ENCODE measurements at regions not wholly inside any gene's neighbourhood (a gene's known extent, or its start where the extent isn't known, plus 50 kb on each side); places are given as distances from the start of the nearest gene placed in this dataset.

DNA sequence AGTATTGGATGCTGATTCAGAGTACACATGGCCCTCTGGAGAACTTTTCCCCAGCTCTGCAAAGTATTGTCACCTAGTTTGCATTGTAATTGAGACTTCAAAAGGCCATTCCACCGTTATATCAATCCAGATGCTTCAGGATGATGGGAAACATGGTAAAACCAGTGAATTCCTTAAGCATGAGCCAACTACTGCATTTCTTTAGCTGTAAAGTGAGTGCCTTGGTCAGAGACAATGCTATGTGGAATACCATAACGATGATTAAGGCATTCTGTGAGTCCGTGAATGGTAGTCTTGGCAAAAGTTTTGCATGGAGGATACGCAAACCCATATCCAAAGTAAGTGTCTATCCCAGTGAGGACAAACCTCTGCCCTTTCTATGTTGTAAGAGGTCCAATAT lies 355.2 kb downstream of the DCAF12L2 start:
- TF ChIP-seq, protein P1, sequence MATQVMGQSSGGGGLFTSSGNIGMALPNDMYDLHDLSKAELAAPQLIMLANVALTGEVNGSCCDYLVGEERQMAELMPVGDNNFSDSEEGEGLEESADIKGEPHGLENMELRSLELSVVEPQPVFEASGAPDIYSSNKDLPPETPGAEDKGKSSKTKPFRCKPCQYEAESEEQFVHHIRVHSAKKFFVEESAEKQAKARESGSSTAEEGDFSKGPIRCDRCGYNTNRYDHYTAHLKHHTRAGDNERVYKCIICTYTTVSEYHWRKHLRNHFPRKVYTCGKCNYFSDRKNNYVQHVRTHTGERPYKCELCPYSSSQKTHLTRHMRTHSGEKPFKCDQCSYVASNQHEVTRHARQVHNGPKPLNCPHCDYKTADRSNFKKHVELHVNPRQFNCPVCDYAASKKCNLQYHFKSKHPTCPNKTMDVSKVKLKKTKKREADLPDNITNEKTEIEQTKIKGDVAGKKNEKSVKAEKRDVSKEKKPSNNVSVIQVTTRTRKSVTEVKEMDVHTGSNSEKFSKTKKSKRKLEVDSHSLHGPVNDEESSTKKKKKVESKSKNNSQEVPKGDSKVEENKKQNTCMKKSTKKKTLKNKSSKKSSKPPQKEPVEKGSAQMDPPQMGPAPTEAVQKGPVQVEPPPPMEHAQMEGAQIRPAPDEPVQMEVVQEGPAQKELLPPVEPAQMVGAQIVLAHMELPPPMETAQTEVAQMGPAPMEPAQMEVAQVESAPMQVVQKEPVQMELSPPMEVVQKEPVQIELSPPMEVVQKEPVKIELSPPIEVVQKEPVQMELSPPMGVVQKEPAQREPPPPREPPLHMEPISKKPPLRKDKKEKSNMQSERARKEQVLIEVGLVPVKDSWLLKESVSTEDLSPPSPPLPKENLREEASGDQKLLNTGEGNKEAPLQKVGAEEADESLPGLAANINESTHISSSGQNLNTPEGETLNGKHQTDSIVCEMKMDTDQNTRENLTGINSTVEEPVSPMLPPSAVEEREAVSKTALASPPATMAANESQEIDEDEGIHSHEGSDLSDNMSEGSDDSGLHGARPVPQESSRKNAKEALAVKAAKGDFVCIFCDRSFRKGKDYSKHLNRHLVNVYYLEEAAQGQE (IDR thresholded peaks at IDR 0.05; ENCODE audit: borderline replicate concordance): no peak
- TF ChIP-seq, protein P1 (CRISPR knock-in tag; IDR thresholded peaks at IDR 0.05; ENCODE audit: low read depth): no peak
- TF ChIP-seq, protein P2, sequence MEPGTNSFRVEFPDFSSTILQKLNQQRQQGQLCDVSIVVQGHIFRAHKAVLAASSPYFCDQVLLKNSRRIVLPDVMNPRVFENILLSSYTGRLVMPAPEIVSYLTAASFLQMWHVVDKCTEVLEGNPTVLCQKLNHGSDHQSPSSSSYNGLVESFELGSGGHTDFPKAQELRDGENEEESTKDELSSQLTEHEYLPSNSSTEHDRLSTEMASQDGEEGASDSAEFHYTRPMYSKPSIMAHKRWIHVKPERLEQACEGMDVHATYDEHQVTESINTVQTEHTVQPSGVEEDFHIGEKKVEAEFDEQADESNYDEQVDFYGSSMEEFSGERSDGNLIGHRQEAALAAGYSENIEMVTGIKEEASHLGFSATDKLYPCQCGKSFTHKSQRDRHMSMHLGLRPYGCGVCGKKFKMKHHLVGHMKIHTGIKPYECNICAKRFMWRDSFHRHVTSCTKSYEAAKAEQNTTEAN (CRISPR knock-in tag; IDR thresholded peaks at IDR 0.05): no peak
- TF ChIP-seq TAF7 (tag; IDR thresholded peaks at IDR 0.05): no peak
- TF ChIP-seq, protein P3, sequence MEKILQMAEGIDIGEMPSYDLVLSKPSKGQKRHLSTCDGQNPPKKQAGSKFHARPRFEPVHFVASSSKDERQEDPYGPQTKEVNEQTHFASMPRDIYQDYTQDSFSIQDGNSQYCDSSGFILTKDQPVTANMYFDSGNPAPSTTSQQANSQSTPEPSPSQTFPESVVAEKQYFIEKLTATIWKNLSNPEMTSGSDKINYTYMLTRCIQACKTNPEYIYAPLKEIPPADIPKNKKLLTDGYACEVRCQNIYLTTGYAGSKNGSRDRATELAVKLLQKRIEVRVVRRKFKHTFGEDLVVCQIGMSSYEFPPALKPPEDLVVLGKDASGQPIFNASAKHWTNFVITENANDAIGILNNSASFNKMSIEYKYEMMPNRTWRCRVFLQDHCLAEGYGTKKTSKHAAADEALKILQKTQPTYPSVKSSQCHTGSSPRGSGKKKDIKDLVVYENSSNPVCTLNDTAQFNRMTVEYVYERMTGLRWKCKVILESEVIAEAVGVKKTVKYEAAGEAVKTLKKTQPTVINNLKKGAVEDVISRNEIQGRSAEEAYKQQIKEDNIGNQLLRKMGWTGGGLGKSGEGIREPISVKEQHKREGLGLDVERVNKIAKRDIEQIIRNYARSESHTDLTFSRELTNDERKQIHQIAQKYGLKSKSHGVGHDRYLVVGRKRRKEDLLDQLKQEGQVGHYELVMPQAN (IDR thresholded peaks at IDR 0.05; ENCODE audit: borderline replicate concordance): no peak
- TF ChIP-seq ADNP (tag; IDR thresholded peaks at IDR 0.05): no peak
- no peak for TF ChIP-seq ETV6 (IDR thresholded peaks at IDR 0.05; ENCODE audit: borderline replicate concordance in 1 of 2, low read depth in 2 of 2, low read length in 1 of 2)
- no peak for TF ChIP-seq ETV6 (CRISPR knock-in tag; IDR thresholded peaks at IDR 0.05; ENCODE audit: borderline replicate concordance)
- no peak for TF ChIP-seq POLR2G (IDR thresholded peaks at IDR 0.05; ENCODE audit: low read depth, low read length)
- no peak for TF ChIP-seq MEIS2 (IDR thresholded peaks at IDR 0.05; ENCODE audit: partially characterized antibody)
- TF ChIP-seq RBM25 (IDR thresholded peaks at IDR 0.05; ENCODE audit: low read depth, low read length, severe bottlenecking): no peak
- no peak for TF ChIP-seq PRPF4 (IDR thresholded peaks at IDR 0.05; ENCODE audit: insufficient read depth, low read depth, low read length, poor library complexity, severe bottlenecking)
- TF ChIP-seq, protein P4, sequence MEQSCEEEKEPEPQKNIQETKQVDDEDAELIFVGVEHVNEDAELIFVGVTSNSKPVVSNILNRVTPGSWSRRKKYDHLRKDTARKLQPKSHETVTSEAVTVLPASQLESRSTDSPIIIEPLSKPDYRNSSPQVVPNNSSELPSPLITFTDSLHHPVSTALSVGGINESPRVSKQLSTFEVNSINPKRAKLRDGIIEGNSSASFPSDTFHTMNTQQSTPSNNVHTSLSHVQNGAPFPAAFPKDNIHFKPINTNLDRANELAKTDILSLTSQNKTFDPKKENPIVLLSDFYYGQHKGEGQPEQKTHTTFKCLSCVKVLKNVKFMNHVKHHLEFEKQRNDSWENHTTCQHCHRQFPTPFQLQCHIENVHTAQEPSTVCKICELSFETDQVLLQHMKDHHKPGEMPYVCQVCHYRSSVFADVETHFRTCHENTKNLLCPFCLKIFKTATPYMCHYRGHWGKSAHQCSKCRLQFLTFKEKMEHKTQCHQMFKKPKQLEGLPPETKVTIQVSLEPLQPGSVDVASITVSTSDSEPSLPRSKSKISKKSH (CRISPR knock-in tag; IDR thresholded peaks at IDR 0.05): no peak
- no peak for TF ChIP-seq TRIM28 (IDR thresholded peaks at IDR 0.05)
